SIG-M5 treated with dmso at 0.1 percent for 504 hours (cell line): ENCODE measurements at regions not wholly inside any gene's neighbourhood (a gene's known extent, or its start where the extent isn't known, plus 50 kb on each side); places are given as distances from the start of the nearest gene placed in this dataset.

Experiments
- DNase-seq: peaks from one replicate; lab custom pipeline; 2025; ENCODE audit not compliant: unreplicated experiment; lab: John Stamatoyannopoulos, UW

DNA sequence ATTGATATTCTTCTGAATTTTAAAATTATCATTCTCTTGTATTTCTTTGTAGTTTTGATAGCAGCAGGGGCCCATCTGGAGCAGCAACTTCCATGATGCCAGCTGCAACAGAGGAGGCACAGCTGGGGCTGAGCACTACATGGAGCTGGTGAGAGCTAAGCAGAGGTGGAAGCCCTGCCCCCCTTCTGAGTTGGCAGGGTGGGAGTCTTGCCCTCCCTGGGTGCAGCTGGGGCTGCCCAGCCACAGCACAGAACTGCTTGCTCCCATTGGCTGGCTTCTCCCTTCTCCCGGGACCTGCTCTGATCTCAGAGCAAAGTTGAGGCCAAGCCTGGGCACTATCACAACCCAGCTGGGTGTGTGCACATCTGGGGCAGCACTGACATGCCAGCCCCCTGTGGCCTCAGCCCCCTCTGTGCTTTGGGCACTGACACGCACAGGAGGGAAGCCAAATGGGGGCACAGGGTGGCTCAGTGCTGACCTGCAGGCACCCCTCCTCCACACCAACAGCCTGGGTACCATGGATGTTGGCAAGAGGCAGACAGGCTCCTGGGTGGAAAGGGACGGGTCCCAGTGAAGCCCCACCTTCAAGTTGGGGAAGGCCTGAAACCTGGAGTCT, 69.1 kb upstream of the EYA4 start:
- no peak for DNase-seq

DNA sequence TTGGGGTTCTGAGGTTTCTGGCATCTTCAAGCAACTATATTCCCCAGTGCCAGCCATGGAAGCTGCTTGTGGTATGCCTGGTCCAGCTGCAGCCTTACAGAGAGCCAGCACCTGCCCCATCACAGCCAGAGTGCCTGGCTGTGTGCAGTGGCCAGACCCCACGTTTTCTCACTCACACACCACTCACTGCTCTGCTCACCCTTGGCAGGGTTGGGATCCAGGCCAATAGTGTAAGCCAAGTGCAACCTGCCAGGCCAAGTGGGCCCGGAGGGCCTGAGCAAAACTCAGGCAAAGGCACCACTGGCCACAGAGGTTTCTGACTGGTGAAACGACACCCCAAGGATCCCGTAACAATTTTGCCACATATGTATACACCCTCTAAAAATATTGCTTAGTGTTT, 67.9 kb upstream of the EYA4 start:
- no peak for DNase-seq

DNA sequence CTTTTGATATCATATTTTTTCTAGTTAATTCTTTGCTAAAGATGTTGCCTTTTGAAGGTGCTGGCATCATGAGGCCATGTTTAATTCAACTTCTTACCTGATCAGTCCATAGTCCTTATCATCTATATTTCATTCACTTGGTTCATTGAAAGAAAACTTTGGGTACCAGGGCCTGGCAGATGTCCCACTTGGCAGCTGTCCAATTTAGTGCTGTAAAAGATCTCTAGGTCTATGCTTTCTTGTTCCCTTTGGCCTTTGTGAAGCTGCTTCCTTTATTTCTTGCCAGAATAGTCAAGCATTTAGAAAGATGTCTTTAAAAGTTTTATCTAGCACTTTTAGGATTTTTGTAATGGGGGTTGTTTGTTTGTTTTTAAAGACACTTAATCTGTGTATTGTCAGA, 61.7 kb upstream of the EYA4 start:
- DNase-seq, result no peak

DNA sequence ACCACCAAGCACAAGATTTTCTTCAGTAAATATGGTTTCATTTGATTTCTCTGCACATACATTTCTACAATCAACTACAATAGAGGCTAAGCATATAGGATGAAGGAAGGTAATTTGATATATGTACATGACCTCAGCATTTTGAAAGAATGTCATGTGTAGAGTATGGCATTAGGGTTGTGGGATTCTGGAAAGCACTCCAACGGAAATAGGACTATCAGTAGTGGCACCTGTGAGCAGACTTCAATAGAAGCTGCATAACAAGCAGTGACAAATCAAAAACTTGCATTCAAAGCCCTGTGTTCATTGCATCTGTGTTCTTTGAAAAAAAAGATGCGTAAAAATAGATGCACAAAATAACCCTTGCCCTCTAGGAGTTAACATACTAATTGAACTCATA, 57.5 kb upstream of the EYA4 start:
- no peak for DNase-seq

GRCh38 chr6:133184798-133185372, 56.3 kb upstream of the EYA4 start:
- no peak for DNase-seq

GRCh38 chr6:133185731-133186130, 55.4 kb upstream of the EYA4 start:
- DNase-seq, result no peak

DNA sequence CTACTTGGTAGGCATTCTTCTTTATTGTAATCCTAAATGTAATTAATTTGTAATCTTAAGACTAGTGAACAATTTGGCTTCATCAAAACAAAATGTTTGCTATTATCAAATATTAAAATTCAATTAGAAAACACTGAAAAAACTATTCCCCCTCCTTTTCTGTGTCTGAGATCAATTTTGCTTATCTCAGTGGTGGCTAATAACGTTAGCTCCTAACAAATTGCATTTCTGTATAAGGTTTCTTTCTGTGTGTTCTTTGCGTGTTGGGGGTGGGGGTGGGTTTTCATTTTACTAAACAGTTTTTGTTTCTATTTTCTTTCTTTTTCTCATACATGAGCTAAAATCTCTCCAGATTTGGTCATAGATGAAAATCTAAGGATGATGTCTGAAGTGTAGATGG, 54.0 kb upstream of the EYA4 start:
- DNase-seq, result no peak

DNA sequence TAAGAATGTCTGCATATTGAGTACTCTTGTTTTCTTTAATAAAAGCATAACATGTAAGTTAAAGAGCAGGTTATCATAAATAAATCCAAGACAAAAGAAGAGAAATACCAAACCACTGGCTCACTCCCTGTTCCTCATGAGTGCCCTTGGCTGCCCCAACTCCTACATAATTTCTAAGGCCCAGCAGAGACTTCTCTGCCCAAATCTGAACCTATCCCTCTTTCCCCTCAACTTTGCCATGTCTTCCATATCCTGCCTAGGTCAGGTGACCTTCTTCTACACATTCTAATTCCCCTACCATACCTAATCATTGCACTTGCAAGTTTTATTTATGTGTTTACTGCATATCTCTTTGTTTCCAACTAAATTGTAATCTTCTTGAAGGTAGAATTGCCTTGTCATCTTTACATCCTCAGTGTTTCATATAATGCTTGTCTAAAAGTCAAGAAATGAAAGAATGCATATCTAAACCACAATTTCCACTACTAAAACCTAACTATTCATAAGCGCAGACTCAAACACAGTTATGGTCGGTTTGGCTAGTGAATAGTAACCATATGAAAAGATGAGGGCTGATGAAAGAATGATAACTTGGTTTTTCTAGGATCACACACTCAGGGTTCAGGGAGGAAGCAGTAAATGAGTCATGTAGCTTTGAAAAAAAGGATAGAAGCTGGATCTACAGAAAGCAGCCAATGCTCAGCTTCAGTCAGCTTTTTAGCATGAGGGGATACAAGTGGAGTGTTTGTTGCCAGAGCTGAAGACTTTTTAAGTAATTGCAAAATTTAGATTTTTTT, 53.3 kb upstream of the EYA4 start:
- DNase-seq, result no peak

DNA sequence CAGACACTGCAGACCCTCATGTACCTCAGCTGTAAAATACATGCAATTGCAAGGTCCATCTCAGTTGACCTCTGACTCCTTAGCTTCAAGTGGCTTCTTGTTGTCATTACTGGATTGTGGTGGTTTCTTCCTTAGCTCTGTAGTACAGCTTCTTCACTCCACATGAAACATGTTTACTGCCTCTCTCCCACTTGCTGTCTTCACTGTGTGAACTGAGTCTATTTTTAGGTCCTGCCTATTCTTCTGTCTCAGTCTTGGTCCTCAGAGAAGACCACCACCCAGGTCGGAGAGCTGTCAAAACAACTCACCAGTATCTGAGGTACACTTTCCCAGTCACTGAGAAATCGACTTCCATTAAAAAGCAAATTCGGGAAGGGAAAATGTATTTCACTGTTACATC, 50.2 kb upstream of the EYA4 start:
- DNase-seq, result no peak

DNA sequence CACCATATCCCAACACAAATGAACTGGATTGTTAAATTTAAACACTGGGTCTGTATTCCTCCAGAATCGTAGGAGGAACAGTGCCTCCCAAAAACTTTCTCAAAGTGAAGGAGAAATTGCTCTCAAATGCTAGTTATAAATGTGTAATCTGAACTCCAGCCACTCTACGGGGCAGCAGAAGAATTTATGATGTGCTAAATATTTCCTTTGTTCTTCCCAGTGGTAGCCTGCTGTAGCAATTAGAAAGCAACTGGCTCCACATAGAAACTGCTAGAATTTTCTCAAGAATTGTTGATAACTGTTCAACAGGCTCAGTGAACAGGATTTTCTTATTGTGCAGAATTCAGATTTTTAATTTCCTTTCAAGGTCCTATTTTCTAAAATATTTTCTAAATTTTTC, 49.8 kb upstream of the EYA4 start:
- DNase-seq, result no peak
